ENCODE measurements at regions not wholly inside any gene's neighbourhood (a gene's known extent, or its start where the extent isn't known, plus 50 kb on each side); places are given as distances from the start of the nearest gene placed in this dataset.

DNA sequence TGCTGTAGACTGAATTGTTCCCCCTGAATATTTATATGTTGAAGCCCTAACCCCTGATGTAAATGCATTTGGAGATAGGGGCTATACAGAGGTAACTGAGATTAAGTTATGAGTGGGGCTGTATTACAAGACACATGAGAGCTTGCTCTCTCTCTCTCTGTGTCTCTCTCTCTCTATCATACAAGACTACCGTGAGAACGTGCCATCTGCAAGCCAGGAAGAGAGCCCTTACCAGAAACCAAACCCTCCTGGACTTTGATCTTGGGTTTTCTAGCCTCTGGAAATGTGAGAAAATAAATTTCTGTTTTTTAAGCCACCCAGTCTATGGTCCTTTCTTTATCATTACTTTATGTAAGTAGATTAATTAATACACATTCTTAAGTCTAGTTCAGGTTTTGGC is 249.3 kb upstream of the MAN1A1 start:
- DNase-seq (ENCODE audit: low spot score): no peak

DNA sequence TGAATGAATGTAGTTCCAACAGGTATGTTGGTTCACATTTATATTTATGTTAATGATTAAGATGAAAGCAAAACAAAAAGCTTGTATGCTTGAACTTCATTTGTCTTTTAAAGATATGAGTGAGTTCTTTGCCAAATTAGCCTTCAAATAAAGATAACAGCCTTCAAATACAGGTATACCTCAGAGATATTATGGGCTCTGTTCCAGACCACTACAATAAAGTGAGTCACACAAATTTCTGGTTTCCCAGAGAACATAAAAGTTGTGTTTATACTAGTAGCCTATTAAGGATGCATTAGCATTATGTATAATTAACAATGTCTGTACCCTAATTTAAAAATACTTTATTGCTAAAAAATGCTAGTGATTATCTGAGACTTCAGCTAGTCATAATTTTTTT is 245.3 kb upstream of the MAN1A1 start:
- DNase-seq (ENCODE audit: low spot score): peak; percentile 73

DNA sequence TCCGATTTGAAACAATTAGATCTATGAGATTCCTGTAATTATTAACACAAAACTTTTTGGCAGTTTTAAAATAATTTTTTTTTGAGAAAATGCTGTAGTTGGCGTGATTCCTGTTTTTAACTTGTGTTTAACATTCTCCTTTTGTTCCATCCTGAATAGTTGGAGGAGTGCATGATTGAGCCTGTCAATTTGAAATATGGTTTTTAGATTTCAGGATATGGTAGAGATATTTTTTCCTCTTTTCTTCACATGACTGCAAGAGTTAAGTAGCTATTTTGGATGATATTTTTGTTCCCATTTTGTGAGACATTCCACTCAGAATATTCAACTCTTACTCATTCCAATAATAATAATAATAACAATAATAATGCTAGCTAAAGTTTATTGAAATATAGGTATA is 241.7 kb upstream of the MAN1A1 start:
- no peak for DNase-seq (ENCODE audit: low spot score)

DNA sequence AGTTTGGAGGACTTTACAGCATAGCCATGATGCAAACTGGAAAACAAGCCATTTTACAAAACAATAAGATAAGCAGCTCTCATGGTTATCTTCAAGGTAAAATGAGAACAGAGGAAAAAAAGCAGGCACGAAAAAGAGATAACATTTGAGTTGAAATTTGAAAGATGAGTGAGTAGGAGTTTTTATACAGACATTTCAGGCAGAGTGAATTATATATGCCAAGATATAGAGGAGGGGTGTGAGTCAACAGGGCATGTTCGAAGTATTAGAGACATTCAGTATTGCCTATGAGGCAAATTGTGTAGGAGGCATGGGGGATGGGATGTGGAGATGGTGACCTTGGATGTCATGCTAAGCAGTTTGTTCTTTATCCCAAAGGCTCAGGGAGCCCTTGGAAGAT is 240.5 kb upstream of the MAN1A1 start:
- DNase-seq (ENCODE audit: low spot score): no peak

DNA sequence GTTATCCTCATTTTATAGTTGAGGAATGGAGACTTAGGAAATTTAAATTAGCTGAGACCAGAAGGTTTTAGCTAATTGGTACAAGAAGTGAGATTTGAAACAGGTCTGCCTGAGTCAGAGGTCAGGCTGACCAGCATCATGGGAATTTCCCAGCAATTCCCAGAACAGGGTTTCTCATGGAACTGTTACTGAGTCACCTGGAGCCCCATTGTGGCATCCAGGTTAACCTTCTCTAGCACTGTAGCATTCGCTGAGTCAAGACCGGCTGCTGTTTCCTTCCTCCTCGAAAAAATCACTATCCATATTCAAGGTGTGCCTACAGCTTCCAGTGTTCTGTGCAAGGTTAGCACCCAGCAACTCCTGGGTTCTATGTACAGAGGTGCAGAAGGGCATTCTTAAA is 238.0 kb upstream of the MAN1A1 start:
- DNase-seq (ENCODE audit: low spot score): peak; percentile 5

DNA sequence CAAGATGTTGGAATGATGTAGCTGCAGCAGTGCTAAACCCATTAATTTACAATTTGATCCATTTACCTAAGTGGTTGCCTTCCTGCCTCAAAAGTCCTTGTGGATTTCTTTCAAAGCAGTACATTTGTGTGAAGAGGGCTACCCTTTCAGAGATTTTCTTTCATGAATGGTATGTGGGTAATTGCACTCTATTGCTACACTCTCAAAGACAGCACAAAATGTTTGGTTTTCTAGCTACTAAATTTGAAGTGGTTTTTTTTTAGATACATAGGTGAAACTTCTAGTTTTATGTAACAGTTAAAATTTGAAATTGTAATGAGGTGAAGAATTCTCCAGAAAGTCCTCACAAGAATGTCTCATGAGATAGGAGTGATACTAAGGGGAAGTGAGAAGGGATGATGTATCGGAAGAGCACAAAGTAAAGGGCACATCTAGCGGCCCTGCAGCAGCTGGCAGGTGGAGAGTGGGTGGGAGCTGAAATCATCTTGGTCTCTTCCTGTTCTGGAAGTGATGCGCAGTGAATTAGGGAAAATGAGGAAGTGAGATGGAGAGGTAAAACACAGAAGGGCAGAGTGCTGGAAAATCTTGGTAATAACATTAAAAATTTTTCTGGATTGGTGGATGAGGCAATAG is 236.8 kb upstream of the MAN1A1 start:
- DNase-seq (ENCODE audit: low spot score): no peak

DNA sequence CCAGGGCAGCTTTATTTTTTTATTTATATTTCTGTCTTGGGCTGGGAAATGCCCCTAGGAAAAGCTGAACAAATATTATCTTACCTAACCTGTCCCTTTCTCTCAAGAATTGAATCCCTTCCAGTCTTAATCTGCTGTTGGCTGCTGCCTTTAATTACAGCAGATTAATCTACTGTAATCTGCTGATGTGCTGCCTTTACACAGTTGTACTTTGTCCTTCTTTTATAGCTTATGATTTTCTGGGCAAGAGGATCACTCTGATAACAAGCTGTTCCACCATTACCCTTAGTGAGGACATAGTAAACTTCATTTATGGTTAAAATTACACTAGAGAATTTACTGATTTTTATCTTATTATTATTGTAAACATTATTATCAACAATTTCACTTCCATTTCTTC is 234.5 kb upstream of the MAN1A1 start:
- no peak for DNase-seq (ENCODE audit: low spot score)

DNA sequence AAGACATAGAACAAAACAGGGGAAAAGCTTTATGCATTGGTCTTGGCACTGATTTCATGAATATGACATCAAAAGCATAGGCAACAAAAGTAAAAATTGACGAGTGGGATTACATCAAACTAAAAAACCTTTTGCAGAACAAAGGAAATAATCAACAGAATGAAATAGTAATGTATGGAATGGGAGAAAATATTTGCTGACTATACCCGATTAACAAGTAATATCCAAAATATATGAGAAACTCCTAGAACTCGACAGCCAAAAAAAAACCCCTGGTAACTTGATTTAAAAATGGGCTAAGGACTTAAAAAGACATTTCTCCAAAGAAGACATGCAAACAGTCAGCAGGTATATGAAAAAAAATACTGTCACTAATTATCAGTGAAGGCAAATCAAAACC is 231.7 kb upstream of the MAN1A1 start:
- no peak for DNase-seq (ENCODE audit: low spot score)

DNA sequence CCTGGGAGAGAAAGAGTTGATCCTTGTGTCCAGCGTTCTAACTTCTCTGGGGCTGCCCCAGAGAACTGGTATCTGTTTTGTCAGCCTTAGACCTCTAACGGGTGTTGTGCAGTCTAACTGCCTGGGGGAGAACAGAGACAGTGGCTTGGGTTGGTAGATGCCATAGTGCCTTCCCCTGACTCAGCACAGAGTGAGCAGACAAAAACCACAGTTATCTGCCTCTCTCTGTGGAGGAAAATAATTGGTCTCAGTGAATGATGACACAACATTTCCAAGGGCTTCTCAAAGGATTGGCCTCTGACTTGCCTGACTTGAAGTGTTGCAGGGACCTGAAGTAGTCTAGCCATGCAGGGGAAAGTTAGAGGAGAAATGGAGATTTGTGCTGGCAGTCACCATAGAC is 226.2 kb upstream of the MAN1A1 start:
- DNase-seq (ENCODE audit: low spot score): no peak

DNA sequence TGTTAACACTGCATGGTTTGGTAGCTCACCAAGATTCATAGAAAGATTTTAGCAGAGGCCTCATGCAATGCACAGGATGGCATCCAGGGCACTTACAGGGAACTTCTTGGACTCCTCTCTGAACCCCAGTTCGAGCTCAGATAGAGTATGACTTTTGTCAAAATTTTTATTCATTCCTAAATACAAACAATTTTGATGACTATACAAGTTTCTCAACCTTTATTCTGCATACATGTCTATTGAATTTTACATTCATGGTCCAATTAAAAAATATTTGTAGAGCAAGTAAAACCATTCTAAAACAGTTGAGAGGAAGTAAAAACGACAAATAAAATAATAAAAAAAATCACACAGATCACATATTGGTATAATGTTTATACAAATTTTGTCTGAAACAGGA is 219.0 kb upstream of the MAN1A1 start:
- no peak for DNase-seq (ENCODE audit: low spot score)

DNA sequence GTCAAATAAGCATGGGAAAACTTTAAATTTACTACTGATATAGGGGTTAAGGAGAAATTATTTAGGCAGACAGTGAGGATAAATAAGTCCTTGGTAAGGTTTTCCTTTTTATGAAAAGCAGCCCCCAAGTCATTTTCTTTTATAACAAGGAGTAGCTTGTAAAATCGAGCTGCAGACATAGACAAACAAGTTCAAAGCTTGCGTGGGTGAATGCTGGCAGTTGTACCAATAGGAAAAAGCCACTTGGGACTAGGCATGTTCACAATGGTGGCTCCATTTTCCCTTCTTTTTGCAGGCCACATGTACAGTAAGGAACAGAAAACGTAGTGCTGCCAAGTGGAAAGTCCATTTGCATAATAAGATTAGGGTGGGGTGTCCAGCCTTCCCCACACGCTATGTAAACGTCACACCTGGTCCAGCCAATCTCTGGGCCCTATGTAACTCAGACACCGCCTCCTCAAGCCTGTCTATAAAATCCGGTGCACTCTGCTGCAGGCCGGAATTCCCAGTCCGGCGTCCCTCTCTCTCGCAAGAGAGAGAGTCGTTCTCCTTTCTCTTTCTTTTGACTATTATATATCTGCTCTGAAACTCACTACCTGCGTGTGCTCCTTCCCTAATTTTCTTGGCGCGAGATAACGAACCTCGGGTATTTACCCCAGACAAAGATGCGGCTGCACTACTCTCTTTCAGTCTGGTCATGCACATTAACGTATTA is 217.1 kb upstream of the MAN1A1 start:
- DNase-seq (ENCODE audit: low spot score): no peak

DNA sequence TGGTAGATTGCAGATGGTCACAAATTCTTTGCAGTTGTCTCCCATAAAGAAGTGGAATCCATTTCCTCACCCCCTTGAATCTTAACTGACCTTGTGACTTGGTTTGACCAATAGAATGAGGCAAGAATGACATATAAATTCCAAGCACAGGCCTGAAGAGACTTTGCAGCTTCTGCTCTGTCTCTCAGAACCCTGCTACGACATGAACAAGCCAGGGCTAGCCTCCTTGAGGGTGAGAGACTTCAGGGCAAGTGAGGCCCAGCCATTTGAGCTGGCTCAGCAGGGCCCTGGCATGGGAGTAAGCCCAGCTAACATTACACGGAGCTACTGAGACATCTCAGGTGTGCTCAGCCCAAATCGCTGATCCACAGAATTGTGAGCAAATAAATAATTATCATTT is 216.3 kb upstream of the MAN1A1 start:
- DNase-seq (ENCODE audit: low spot score): no peak

DNA sequence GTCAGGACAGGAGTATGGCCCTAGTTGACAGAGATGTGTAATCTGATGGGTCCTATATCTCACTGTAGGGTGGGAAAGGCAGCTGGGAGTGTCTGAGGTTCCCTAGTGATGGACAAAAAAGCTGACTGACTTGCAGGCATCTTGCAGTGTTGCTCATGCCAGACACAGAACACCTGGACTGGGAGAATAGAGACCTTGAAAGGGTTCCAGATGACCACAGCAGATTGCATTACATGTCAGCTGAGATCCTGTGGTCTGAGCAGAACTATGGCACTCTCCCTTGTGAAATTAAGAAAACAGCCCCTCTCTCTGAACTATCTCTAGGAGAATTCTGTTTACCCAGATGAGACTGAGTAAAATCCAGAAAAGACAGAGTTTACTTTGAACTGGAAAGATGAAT is 212.6 kb upstream of the MAN1A1 start:
- DNase-seq (ENCODE audit: low spot score): no peak

DNA sequence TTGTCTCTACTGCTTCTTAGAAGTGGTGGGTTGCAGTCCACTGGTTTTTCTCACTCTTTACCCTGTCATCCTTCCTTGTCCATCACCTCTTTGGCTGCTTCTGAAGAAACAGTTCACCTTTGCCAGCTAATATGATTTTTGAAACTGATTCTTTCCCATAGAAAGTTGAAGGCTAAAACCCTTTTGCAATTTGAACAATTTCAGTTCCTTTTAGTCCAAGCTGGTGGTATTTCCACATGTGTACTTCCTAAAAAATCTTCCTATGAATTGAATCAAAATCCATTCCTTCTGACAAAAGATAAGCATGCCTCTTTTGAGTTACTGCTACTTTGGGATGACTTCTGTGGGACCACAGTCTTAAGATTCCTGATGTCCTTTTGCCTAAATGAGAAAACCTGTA is 210.0 kb upstream of the MAN1A1 start:
- DNase-seq (ENCODE audit: low spot score): no peak

DNA sequence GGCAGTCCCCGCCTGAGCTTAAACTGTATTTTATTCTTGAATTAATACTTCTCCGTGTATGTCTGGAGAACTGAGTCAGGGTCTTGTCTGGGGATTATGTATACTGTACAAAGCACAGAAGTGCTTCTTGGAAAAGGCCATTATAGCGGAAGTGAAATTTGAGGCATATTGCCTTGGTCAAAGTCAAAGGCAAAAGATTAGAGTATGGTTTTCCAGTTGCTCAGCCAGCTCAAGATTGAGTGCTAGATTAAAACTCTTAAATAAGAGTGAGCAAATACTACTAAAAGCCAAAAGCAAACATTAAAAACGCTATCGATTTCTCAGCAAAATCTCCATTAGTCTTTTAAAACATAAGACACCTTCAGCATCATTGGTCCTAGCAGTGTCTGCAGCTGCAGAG is 207.7 kb upstream of the MAN1A1 start:
- no peak for DNase-seq (ENCODE audit: low spot score)

DNA sequence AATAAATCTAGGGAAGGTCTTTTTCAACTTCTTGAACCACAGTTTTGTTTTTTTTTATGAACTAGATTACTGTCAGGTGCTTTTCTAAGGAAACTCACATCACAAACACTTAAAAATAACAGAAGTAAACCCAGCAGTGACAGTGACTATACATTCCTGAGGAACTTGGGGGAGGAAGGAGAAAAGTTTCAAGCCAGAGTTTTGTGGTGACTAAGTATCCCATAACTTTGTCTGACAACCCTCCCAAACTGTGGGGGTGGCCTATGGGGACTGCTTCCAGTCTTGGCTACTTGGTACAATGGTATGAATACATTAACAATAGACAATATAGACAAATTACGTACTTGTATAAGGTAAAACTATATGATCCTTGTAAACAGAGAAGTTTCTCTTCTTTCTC is 202.5 kb upstream of the MAN1A1 start:
- no peak for DNase-seq (ENCODE audit: low spot score)

DNA sequence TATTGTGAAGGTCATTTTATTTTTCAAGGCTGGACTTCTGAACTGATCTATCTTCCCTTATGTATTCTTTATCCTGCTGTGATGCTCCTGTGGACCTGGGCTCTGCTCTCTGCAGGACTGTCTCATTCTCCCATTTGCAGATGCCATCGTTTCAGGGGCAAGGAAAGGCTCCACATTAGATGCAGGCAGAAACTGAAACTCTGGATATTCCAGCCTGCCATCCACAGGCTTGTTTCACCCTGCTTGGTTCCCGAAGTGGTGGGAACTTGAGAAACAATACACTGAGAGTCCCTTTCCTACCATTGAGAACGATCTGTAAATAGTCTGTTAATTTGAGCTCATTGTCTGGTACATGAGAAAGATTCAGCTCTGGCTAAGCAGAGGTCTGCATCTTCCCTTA is 197.5 kb upstream of the MAN1A1 start:
- no peak for DNase-seq (ENCODE audit: low spot score)

DNA sequence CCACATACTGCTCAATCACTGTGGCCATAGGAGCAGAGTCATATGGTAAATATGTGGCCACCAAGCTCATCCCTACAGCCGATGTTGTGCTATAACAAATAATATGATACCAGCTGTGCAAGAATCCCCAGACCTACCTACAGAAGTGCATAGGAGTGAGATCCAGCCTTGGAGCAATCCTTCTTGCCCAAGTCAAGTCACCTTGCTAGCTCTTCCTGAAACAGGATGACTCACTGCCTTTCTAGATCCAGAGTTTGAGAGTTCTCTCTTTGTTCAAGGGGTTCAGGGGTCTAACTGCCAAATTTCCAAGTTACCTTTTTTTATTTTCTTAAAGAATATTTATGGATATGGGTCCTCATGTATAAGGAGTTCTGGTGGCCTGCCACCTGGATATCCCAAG is 195.7 kb upstream of the MAN1A1 start:
- no peak for DNase-seq (ENCODE audit: low spot score)

DNA sequence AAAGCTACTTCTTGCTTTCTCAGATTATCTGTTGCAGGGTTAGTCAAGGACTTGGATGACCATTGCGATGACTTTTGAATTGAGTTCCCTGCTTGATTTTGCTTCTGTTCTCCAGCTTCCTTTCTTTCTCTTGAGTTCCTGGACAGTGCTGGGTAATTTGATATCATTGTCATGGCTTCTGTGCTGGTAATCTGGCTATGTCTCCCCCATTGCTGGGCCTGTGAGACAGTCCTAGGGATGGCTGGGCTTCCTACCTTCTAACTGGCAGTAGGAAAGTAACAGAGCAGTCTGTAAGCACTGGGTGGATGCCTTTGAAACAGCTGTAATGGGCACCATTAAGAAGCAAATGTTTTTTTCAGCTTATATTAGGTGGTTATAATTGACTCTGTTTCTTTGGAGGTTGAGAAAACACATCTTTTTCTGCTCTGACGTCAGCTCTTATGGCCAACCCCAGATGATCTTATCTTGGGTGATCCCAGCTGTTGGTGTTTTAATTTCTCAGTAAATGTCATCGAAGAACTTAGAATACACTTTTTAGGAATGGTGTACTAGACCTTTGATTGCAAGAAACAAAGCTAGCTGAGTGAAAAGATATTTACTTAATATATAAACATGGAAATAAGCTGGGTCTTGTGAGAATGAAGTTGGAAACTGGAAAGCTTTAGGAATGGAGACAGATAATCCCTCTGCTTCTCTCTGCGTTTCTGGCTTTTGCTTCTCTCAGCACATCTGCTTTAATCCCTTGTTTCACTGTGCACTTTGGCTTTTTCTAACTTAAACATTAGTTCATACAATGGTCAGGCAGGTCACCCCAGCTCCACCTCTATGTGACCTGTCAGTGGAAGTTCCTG is 195.0 kb upstream of the MAN1A1 start:
- no peak for DNase-seq (ENCODE audit: low spot score)

DNA sequence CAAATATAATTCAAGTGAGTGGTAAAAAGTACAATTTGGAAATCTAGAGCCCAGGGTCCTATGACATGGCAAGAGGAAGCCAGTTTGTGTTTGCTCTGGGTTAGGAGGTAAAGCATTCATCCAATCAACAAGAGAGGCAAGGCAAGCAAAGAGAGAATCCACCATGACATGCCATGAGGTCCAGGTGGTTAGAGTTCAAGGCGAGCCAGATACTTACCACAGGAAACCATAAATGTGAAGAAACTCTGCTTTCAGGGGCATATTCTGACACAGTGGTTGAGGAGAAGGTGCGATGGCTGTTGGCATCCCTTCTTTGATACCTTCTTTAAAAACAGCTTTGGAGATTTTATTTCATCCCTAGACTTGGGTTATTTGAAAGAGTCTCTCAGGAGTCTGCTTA is 193.8 kb upstream of the MAN1A1 start:
- no peak for DNase-seq (ENCODE audit: low spot score)

DNA sequence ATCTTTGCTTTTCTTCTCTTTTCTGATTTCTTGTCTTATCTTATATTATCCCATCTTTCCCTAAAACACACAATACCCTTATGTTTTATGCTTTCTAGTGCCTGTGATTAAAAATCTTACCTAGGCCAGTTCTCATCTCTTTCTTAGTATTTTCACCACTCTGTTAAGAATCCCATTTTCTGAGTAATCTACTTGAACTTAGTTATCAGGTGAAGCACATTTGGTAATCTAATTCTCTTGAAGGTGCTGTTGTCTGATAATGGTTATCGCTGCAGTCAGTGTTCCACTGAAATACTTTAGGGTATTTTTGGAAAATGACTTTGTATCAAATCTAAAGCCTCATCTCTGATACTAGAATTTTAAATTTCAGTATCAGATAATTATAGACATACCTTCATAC is 192.5 kb upstream of the MAN1A1 start:
- DNase-seq (ENCODE audit: low spot score): no peak

DNA sequence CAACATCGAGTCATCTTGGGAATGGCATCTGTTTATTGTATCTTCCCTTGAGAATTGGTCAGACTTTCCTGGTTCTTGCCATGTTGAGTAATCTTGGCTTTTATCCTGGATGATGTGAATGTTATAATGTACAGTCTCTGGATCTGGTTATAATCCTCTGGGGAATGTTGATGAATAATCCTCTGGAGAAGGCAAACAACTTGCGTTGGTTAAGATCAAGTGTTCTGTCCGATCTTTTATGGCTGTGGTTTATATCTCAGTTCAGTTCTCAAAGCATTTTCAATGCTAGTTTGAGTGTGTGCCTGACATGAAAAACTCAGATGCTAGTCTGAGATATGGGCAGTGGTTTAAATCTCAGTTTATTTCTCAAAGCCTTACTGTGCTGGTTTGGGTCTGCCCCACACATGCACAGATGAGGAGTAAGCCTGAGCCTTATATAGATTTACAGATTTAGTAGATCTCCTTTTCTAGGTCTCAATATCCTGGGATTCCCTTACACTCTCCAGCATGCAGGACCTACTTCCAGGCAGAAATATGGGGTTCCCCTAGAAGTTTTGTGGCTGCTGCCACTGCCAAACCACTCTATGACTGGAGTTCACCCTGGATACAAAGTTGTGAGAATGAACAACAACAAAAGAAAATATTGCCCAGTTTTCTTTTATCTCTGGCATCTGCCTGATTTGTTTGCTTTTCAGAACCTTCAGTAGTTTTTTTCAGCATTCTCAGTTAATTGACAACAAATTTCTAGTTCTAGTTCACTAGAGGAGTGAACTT is 191.8 kb upstream of the MAN1A1 start:
- peak; percentile 77 for DNase-seq (ENCODE audit: low spot score)

DNA sequence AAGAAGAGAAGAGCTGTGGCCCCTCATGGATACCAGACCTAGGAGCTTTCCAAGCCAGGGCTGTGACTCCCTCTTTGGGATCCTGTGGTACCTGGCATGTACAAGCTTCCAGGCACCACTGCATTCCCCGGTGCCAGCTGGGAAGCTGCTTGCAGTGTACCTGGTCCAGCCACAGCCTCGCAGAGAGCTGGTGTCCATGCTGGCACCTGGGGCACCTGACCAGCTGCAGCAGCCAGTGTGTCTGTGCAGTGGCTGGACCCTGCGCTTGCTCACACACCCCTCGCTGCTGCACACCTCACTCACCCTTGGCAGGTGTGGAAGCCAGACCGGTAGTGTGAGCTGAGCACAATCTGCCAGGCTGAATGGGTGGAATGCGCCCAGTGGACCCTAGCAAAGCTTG is 190.9 kb upstream of the MAN1A1 start:
- no peak for DNase-seq (ENCODE audit: low spot score)

Data from LoVo (cell line).